ENCODE measurements at regions not wholly inside any gene's neighbourhood (a gene's known extent, or its start where the extent isn't known, plus 50 kb on each side); places are given as distances from the start of the nearest gene placed in this dataset.

GRCh38 chr18:8942021-8942908 is 160.2 kb upstream of the NDUFV2 start:
- Histone ChIP-seq H3K4me1 (peaks cover 0 to 2% of the 10 kb centered on the region in 2 donors), H3K9me3 (no peaks in the 10 kb centered on the region), H3K36me3 (no peaks in the 10 kb centered on the region), H3K4me3 (no peak overlapping the region), H3K27ac (no peak overlapping the region), H3K27me3 (no peaks in the 10 kb centered on the region)
- no peak for DNase-seq (ENCODE audit: low spot score in 2 of 2)
- intact Hi-C loops (cut with DNase I; ENCODE audit: low total_unique reads) = no loop called here
- TF ChIP-seq CTCF (IDR thresholded peaks at IDR 0.05) = no peak
- TF ChIP-seq POLR2AphosphoS5 (IDR thresholded peaks at IDR 0.05) = no peak
- TF ChIP-seq POLR2A (IDR thresholded peaks at IDR 0.05) = no peak

GRCh38 chr18:8942909-8943545 is 159.5 kb upstream of the NDUFV2 start:
- intact Hi-C loops (cut with DNase I; ENCODE audit: low total_unique reads) = no loop called here
- Histone ChIP-seq H3K27me3 (no peaks in the 10 kb centered on the region), H3K36me3 (no peaks in the 10 kb centered on the region), H3K9me3 (no peaks in the 10 kb centered on the region), H3K4me1 (no peaks in the 10 kb centered on the region), H3K27ac (no peak overlapping the region), H3K4me3 (no peak overlapping the region)
- TF ChIP-seq POLR2A (IDR thresholded peaks at IDR 0.05) (no peak), POLR2AphosphoS5 (IDR thresholded peaks at IDR 0.05) (no peak), CTCF (IDR thresholded peaks at IDR 0.05) (no peak)
- DNase-seq (ENCODE audit: low spot score in 2 of 2) = no peak

- Histone ChIP-seq H3K36me3 (no peaks in the 10 kb centered on the region), H3K4me3 (no peak overlapping the region), H3K4me1 (no peaks in the 10 kb centered on the region), H3K9me3 (no peaks in the 10 kb centered on the region), H3K27me3 (no peaks in the 10 kb centered on the region), H3K27ac (no peak overlapping the region)
- no peak for DNase-seq (ENCODE audit: low spot score in 2 of 2)
- no peak for TF ChIP-seq POLR2AphosphoS5 (IDR thresholded peaks at IDR 0.05)
- no peak for TF ChIP-seq POLR2A (IDR thresholded peaks at IDR 0.05)
- TF ChIP-seq CTCF (IDR thresholded peaks at IDR 0.05) = no peak
- intact Hi-C loops (cut with DNase I; ENCODE audit: low total_unique reads) = no loop called here
Measured at GRCh38 chr18:8943900-8944870, 158.3 kb upstream of the NDUFV2 start.

- no peak for DNase-seq (ENCODE audit: low spot score in 2 of 2)
- no peak for TF ChIP-seq POLR2AphosphoS5 (IDR thresholded peaks at IDR 0.05)
- no peak for TF ChIP-seq CTCF (IDR thresholded peaks at IDR 0.05)
- no peak for TF ChIP-seq POLR2A (IDR thresholded peaks at IDR 0.05)
- Histone ChIP-seq H3K9me3 (no peaks in the 10 kb centered on the region), H3K4me3 (no peak overlapping the region), H3K27ac (no peak overlapping the region), H3K4me1 (no peaks in the 10 kb centered on the region), H3K27me3 (no peaks in the 10 kb centered on the region), H3K36me3 (no peaks in the 10 kb centered on the region)
- intact Hi-C loops (cut with DNase I; ENCODE audit: low total_unique reads) = no loop called here
Measured at GRCh38 chr18:8944871-8945245, 157.6 kb upstream of the NDUFV2 start.

Measured in breast epithelium (tissue), 4 donors.